ENCODE measurements at regions not wholly inside any gene's neighbourhood (a gene's known extent, or its start where the extent isn't known, plus 50 kb on each side); places are given as distances from the start of the nearest gene placed in this dataset.

- TF ChIP-seq EZH2 (IDR thresholded peaks at IDR 0.05; ENCODE audit: borderline replicate concordance, insufficient read depth, low read depth, low read length, poor library complexity, severe bottlenecking) (no peak), CTCF (IDR thresholded peaks at IDR 0.05) (no peak)
Measured at GRCh38 chr1:234745276-234745675, 135.3 kb upstream of the IRF2BP2 start.
